ENCODE measurements at regions not wholly inside any gene's neighbourhood (a gene's known extent, or its start where the extent isn't known, plus 50 kb on each side); places are given as distances from the start of the nearest gene placed in this dataset.

GRCh38 chr16:51562891-51563290, 411.8 kb upstream of the SALL1 start:
- no peak overlapping the region for H4K5ac ChIP-seq (ENCODE audit: low read depth, low read length)
- ATAC-seq (ENCODE audit: low read depth) (no peak), DNase-seq (no peak)
- H3K9ac ChIP-seq (ENCODE audit: low read depth, low read length) = no peak overlapping the region
- H3K56ac ChIP-seq (ENCODE audit: extremely low read depth, insufficient read depth, low read length) = no peak overlapping the region
- in situ Hi-C loops (cut with MboI; ENCODE audit: low sequenced_read_pairs) (no loop called here), intact Hi-C loops (cut with micrococcal nuclease) (no loop called here), dilution Hi-C loops (cut with HindIII; ENCODE audit: low sequenced_read_pairs, unreplicated experiment) (no loop called here)
- H2AFZ ChIP-seq (replicated peaks; ENCODE audit: low read length, poor library complexity) = no peak overlapping the region
- no peak overlapping the region for H2BK15ac ChIP-seq (ENCODE audit: low read depth, low read length)
- no peaks in the 10 kb centered on the region for H3K36me3 ChIP-seq (ENCODE audit: control insufficient read depth, insufficient read depth, low read length)
- 80% methylated on average over 2 of the region's 4 CpGs; no CpG with 5 or more reads in 1 of the 2 experiments for WGBS, 2 experiments (ENCODE audit: extremely low coverage in 2 of 2, insufficient read length in 1 of 2)
- no peak overlapping the region for H3K27ac ChIP-seq (ENCODE audit: insufficient read depth, low read length)
- BruUV-seq (replicated peaks) = no TSS peak
- peaks cover under 1% of the 10 kb centered on the region; the same call in 1 of the 2 replicates for H3K9me1 ChIP-seq (ENCODE audit: insufficient read depth, low read length)
- TF ChIP-seq SMC3 (IDR thresholded peaks at IDR 0.05; ENCODE audit: low read depth, low read length) = no peak
- TF ChIP-seq BHLHE40 (IDR thresholded peaks at IDR 0.05; ENCODE audit: low read depth, low read length) = no peak
- TF ChIP-seq NFE2L2 (IDR thresholded peaks at IDR 0.05; ENCODE audit: low read depth, low read length) = no peak
- TF ChIP-seq CTCF (conservative IDR thresholded peaks at IDR 0.05; ENCODE audit: low read depth, low read length) = no peak
- TF ChIP-seq ELK1 (IDR thresholded peaks at IDR 0.05; ENCODE audit: borderline replicate concordance, low read depth, low read length) = no peak
- TF ChIP-seq RAD21 (IDR thresholded peaks at IDR 0.05; ENCODE audit: low read length) = no peak
- no peak for TF ChIP-seq CEBPB (IDR thresholded peaks at IDR 0.05; ENCODE audit: low read depth, low read length)
- TF ChIP-seq MXI1 (IDR thresholded peaks at IDR 0.05; ENCODE audit: borderline replicate concordance, low read depth, low read length) = no peak
- no peak for TF ChIP-seq POLR2A (IDR thresholded peaks at IDR 0.05; ENCODE audit: low read depth, low read length)
- TF ChIP-seq RCOR1 (IDR thresholded peaks at IDR 0.05; ENCODE audit: insufficient replicate concordance, low read length) = no peak
- no peak for TF ChIP-seq FOS (IDR thresholded peaks at IDR 0.05; ENCODE audit: low read depth, low read length)
- no peak for TF ChIP-seq MAFK (IDR thresholded peaks at IDR 0.05; ENCODE audit: low read depth, low read length)
- no peak for TF ChIP-seq CHD1 (IDR thresholded peaks at IDR 0.05; ENCODE audit: low read depth, low read length)
- no peak for TF ChIP-seq USF2 (IDR thresholded peaks at IDR 0.05; ENCODE audit: low read depth, low read length)
- no peak for TF ChIP-seq RFX5 (IDR thresholded peaks at IDR 0.05; ENCODE audit: low read depth, low read length)
- no peak for TF ChIP-seq MAZ (IDR thresholded peaks at IDR 0.05; ENCODE audit: borderline replicate concordance, low read depth, low read length)
- no peak overlapping the region for H3K4ac ChIP-seq (ENCODE audit: low read depth, low read length)
- H4K20me1 ChIP-seq (ENCODE audit: insufficient read depth, low read length) = no peaks in the 10 kb centered on the region
- H2BK20ac ChIP-seq (ENCODE audit: low read depth, low read length) = no peak overlapping the region
- no peak overlapping the region for H4K8ac ChIP-seq (ENCODE audit: low read depth in 2 of 2, low read length in 2 of 2)
- no peak overlapping the region for H2AK5ac ChIP-seq (ENCODE audit: low read depth, low read length)
- no peak overlapping the region for H3K4me3 ChIP-seq (ENCODE audit: insufficient read depth, low read depth, low read length)
- CTCF ChIA-PET = interaction anchor here (0.6 kb wide), 2 partner anchors 15 to 89 kb away, joined by 3 read pairs; no protein-coding TSS in a partner anchor
- no peak overlapping the region for H2AK9ac ChIP-seq (replicated peaks; ENCODE audit: low read depth, low read length, poor library complexity)
- no peak overlapping the region for H2BK120ac ChIP-seq (ENCODE audit: low read depth, low read length)
- no peaks in the 10 kb centered on the region for H3K79me1 ChIP-seq (ENCODE audit: low read depth in 1 of 2, low read length in 2 of 2)
- no peak overlapping the region for H3K18ac ChIP-seq (ENCODE audit: low read depth, low read length)
- no peaks in the 10 kb centered on the region for H3K4me1 ChIP-seq (ENCODE audit: control insufficient read depth, insufficient read depth, low read length)
- no peak overlapping the region for H3K23ac ChIP-seq (ENCODE audit: low read depth, low read length)
- no peak overlapping the region for H3K14ac ChIP-seq (replicated peaks; ENCODE audit: low read depth, low read length)
- no peak overlapping the region for H3K4me2 ChIP-seq (ENCODE audit: low read depth, low read length)
- no peak overlapping the region for H4K91ac ChIP-seq (ENCODE audit: insufficient read depth, low read depth, low read length)
- POLR2A ChIA-PET (ENCODE audit: unreplicated experiment) = no interaction called here
- no peaks in the 10 kb centered on the region for H3K9me3 ChIP-seq (ENCODE audit: control insufficient read depth, insufficient read depth, low read length)
- H2BK5ac ChIP-seq (ENCODE audit: low read depth, low read length, poor library complexity, severe bottlenecking) = no peak overlapping the region
- H3K27me3 ChIP-seq (ENCODE audit: control insufficient read depth, insufficient read depth, low read length) = no peaks in the 10 kb centered on the region

All from IMR-90 (cell line).